ENCODE measurements at regions not wholly inside any gene's neighbourhood (a gene's known extent, or its start where the extent isn't known, plus 50 kb on each side); places are given as distances from the start of the nearest gene placed in this dataset.
"Not testable (repeated sequence)": the region's sequence is repeated elsewhere in the genome, so short reads cannot be mapped to it uniquely, and the experiment has no call there.

DNA sequence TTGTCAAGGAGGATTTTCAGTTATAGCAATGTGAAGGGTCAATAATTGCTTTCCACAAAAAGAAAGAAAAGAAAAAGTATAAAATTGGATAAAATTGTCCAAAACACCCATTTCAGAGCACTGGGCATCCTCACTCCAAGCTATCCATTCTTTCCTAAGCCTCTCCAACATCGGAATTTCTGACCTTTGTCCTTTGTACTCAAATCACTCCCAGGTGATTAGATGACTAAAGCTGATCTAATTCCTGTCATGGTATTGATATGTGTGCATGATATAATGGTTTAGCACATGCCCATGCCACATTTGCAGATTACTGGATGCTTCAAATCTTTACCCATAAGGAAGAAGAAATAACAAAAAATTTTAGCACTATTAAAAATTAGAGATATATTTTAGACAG is 152.3 kb downstream of the CENPC start:
- no peak for TF ChIP-seq CTCF (IDR thresholded peaks at IDR 0.05; ENCODE audit: unreplicated experiment)
- CTCF ChIA-PET, result interaction anchor here (0.5 to 3.3 kb wide), 23 partner anchors 9 to 1208 kb away, joined by 3 to 18 read pairs (median 5); no protein-coding TSS in a partner anchor
- Mint-ChIP-seq H3K27me3 (ENCODE audit: insufficient read depth, unreplicated experiment) (peaks cover 12% of the 10 kb centered on the region), H3K4me3 (ENCODE audit: unreplicated experiment) (no peak overlapping the region), H3K4me1 (ENCODE audit: insufficient read depth, unreplicated experiment) (peaks cover 5% of the 10 kb centered on the region), H3K9me3 (ENCODE audit: unreplicated experiment) (no peaks in the 10 kb centered on the region), H3K36me3 (ENCODE audit: insufficient read depth, unreplicated experiment) (no peaks in the 10 kb centered on the region), H3K27ac (ENCODE audit: low read depth, unreplicated experiment) (no peak overlapping the region)
- POLR2A ChIA-PET, result no interaction called here
- no peak for DNase-seq (ENCODE audit: unreplicated experiment)
- no TSS peak for BruUV-seq (replicated peaks)
- intact Hi-C loops (cut with micrococcal nuclease), result loop anchor here (2.0 to 5.0 kb wide), 2 partner anchors 66 to 304 kb away; no protein-coding TSS in a partner anchor

GRCh38 chr4:67381406-67381804 is 163.9 kb downstream of the CENPC start:
- H3K4me3 Mint-ChIP-seq (ENCODE audit: unreplicated experiment); DNase-seq (ENCODE audit: unreplicated experiment); H3K36me3 Mint-ChIP-seq (ENCODE audit: insufficient read depth, unreplicated experiment); H3K27me3 Mint-ChIP-seq (ENCODE audit: insufficient read depth, unreplicated experiment); POLR2A ChIA-PET; H3K4me1 Mint-ChIP-seq (ENCODE audit: insufficient read depth, unreplicated experiment); BruUV-seq (replicated peaks); H3K27ac Mint-ChIP-seq (ENCODE audit: low read depth, unreplicated experiment); intact Hi-C loops (cut with micrococcal nuclease); H3K9me3 Mint-ChIP-seq (ENCODE audit: unreplicated experiment): not testable (repeated sequence)
- CTCF ChIA-PET, result interaction anchor here (0.6 kb wide), 1 partner anchor 289 kb away, joined by 3 read pairs; no protein-coding TSS in a partner anchor

DNA sequence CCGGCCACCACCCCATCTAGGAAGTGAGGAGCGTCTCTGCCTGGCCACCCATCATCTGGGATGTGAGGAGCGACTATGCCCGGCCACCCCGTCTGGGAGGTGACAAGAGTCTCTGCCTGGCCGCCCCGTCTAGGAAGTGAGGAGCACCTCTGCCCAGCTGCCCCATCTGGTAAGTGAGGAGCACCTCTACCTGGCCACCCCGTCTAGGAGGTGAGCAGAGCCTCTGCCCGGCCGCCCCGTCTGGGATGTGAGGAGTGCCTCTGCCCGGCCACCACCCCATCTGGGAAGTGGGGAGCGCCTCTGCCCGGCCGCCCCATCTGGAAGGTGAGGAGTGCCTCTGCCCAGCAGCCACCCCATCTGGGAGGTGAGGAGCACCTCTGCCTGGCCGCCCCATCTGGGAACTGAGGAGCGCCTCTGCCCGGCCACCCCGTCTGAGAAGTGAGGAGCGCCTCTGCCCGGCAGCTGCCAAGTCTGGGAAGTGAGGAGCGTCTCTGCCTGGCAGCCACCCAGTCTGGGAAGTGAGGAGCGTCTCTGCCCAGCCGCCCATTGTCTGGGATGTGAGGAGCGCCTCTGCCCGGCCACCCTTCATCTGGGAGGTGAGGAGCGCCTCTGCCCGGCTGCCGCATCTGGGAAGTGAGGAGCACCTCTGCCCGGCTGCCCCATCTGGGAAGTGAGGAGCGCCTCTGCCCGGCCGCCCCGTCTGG is 164.4 kb downstream of the CENPC start:
- H3K4me1 Mint-ChIP-seq (ENCODE audit: insufficient read depth, unreplicated experiment); H3K9me3 Mint-ChIP-seq (ENCODE audit: unreplicated experiment); BruUV-seq (replicated peaks); DNase-seq (ENCODE audit: unreplicated experiment); intact Hi-C loops (cut with micrococcal nuclease); H3K4me3 Mint-ChIP-seq (ENCODE audit: unreplicated experiment); POLR2A ChIA-PET; H3K27ac Mint-ChIP-seq (ENCODE audit: low read depth, unreplicated experiment); H3K36me3 Mint-ChIP-seq (ENCODE audit: insufficient read depth, unreplicated experiment); H3K27me3 Mint-ChIP-seq (ENCODE audit: insufficient read depth, unreplicated experiment): not testable (repeated sequence)
- CTCF ChIA-PET, result interaction anchor here (0.6 kb wide), 1 partner anchor 288 kb away, joined by 3 read pairs; no protein-coding TSS in a partner anchor

GRCh38 chr4:67380154-67380553 is 165.1 kb downstream of the CENPC start:
- no peaks in the 10 kb centered on the region for H3K27me3 Mint-ChIP-seq (ENCODE audit: insufficient read depth, unreplicated experiment)

More at GRCh38 chr4:67380154-67380553, 165.1 kb downstream of the CENPC start:
- BruUV-seq (replicated peaks), result no TSS peak
- no peaks in the 10 kb centered on the region for H3K9me3 Mint-ChIP-seq (ENCODE audit: unreplicated experiment)
- TF ChIP-seq CTCF (IDR thresholded peaks at IDR 0.05; ENCODE audit: unreplicated experiment), result no peak
- intact Hi-C loops (cut with micrococcal nuclease), result no loop called here
- no peak overlapping the region for H3K27ac Mint-ChIP-seq (ENCODE audit: low read depth, unreplicated experiment)
- no peak overlapping the region for H3K4me3 Mint-ChIP-seq (ENCODE audit: unreplicated experiment)
- H3K4me1 Mint-ChIP-seq (ENCODE audit: insufficient read depth, unreplicated experiment), result no peaks in the 10 kb centered on the region
- no peaks in the 10 kb centered on the region for H3K36me3 Mint-ChIP-seq (ENCODE audit: insufficient read depth, unreplicated experiment)
- no peak for DNase-seq (ENCODE audit: unreplicated experiment)
- CTCF ChIA-PET, result no interaction called here
- POLR2A ChIA-PET, result no interaction called here
